ENCODE measurements at regions not wholly inside any gene's neighbourhood (a gene's known extent, or its start where the extent isn't known, plus 50 kb on each side); places are given as distances from the start of the nearest gene placed in this dataset.

DNA sequence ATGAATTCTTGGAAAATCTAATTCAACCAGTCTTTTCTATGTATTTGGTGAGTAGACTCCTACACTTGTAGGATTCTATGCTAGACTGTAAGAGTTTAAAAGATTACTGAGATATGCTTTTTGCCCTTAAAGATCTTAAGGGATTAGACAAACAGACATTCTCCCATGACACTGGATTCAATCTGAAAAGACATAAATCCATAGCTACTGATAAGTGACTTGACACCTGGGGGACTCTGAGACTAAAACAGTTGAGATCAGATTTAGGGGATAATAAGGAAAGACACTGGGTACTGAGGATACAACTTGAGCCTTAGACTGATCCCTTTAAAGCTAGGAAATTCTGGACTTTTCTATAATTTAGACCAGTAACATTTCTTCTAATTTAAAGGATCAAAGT lies 1233.4 kb downstream of the XPNPEP1 start:
- H3K4me3 ChIP-seq (ENCODE audit: low read depth, low read length): no peak overlapping the region
- DNase-seq (ENCODE audit: low read depth): no peak
- TF ChIP-seq, protein P1, sequence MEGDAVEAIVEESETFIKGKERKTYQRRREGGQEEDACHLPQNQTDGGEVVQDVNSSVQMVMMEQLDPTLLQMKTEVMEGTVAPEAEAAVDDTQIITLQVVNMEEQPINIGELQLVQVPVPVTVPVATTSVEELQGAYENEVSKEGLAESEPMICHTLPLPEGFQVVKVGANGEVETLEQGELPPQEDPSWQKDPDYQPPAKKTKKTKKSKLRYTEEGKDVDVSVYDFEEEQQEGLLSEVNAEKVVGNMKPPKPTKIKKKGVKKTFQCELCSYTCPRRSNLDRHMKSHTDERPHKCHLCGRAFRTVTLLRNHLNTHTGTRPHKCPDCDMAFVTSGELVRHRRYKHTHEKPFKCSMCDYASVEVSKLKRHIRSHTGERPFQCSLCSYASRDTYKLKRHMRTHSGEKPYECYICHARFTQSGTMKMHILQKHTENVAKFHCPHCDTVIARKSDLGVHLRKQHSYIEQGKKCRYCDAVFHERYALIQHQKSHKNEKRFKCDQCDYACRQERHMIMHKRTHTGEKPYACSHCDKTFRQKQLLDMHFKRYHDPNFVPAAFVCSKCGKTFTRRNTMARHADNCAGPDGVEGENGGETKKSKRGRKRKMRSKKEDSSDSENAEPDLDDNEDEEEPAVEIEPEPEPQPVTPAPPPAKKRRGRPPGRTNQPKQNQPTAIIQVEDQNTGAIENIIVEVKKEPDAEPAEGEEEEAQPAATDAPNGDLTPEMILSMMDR (IDR thresholded peaks at IDR 0.05; ENCODE audit: insufficient read depth, low read depth, low read length): no peak

DNA sequence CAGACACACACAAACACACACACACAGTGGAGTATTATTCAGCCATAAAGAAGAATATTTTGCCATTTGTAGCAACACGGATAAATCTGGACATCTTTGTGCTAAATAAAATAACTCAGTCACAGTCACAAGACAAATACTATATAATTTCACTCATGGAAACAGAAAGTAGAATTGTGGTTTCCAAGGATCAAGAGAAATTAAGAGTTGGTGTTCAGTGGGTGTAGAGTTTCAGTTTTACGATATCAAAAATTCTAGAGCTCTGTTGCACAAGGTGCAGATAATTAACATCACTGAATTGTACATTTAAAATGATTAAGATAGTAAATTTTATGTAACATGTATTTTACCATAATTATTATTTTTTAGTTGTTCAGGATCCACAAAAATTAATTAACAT lies 1235.0 kb downstream of the XPNPEP1 start:
- no peak overlapping the region for H3K4me3 ChIP-seq (ENCODE audit: low read depth, low read length)
- TF ChIP-seq, protein P1 (IDR thresholded peaks at IDR 0.05; ENCODE audit: insufficient read depth, low read depth, low read length): no peak
- DNase-seq (ENCODE audit: low read depth): no peak

DNA sequence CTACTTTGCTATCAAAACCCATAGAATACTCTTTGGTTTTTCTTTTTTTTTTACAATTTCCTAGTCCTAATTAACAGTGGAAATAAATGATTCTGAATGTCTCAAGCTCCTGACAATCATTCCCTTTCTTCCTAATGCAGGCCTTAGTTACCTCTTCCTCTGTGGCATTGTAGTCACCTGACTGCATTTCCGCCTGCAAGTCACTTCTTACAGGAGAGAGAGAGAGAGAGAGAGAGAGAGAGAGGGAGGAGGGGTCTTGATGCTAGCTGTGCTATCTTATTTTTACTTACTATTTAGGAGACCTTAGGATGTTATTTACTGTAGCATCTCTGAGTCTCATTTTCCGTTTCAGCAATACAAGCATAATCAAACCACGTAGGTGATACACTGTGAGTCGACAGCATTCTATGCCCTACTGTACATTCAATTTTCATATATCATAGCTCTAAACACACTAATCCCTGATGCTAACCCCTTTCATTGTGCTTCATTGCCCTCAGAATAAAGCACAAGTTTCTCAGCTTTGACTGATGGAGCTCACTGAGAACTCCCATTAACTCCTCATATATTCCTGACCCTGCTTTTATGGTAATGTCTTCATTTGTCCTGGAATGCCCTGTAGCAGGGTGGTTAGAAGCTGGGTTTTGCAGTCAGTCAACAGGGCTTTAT lies 1237.3 kb downstream of the XPNPEP1 start:
- no peak overlapping the region for H3K4me3 ChIP-seq (ENCODE audit: low read depth, low read length)
- TF ChIP-seq, protein P1 (IDR thresholded peaks at IDR 0.05; ENCODE audit: insufficient read depth, low read depth, low read length): no peak
- no peak for DNase-seq (ENCODE audit: low read depth)

DNA sequence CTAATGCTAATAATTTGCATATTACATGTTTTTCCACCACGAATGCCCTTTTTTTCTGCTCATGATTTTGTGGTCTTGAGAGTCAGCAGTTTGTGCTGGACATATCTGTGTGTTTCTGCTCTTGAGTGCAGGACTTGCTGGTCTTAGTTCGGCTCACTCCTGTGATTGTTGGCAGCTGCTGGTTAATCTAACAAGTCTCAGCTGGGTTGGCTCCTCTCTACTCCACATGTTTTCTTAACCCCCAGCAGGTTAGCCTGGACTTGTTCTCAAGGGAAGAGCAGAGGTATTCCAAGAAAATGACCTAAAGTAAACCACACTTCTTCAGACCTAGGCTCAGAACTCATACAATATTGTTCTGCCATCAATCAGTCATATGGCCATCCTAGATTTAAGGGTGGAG lies 1238.9 kb downstream of the XPNPEP1 start:
- peak; percentile 1 for DNase-seq (ENCODE audit: low read depth)
- TF ChIP-seq, protein P1 (IDR thresholded peaks at IDR 0.05; ENCODE audit: insufficient read depth, low read depth, low read length): no peak
- no peak overlapping the region for H3K4me3 ChIP-seq (ENCODE audit: low read depth, low read length)

DNA sequence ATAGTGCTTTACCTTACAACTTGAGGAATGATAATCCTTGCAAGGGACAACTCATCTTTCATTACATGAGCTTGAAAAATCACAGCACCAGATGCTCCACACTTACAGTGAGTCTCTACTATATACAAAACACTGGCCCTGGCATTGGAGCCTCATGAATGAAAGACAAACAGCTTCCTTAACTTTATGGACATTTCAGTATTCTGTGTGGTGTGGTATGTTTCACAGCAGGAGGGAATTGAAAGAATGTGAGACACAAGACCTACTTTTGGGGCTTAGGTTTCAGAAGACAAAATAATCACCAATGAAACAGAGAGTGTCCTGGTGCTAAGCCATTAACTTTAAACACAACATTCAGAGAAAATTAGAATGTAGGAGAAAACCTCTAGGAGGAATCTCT lies 1249.6 kb downstream of the XPNPEP1 start:
- no peak overlapping the region for H3K4me3 ChIP-seq (ENCODE audit: low read depth, low read length)
- no peak for DNase-seq (ENCODE audit: low read depth)
- TF ChIP-seq, protein P1 (IDR thresholded peaks at IDR 0.05; ENCODE audit: insufficient read depth, low read depth, low read length): no peak

GRCh38 chr10:108663587-108663986 lies 1259.7 kb downstream of the XPNPEP1 start:
- no peak for DNase-seq (ENCODE audit: low read depth)
- TF ChIP-seq, protein P1 (IDR thresholded peaks at IDR 0.05; ENCODE audit: insufficient read depth, low read depth, low read length): no peak
- no peak overlapping the region for H3K4me3 ChIP-seq (ENCODE audit: low read depth, low read length)

GRCh38 chr10:108662975-108663374 lies 1260.3 kb downstream of the XPNPEP1 start:
- TF ChIP-seq, protein P1 (IDR thresholded peaks at IDR 0.05; ENCODE audit: insufficient read depth, low read depth, low read length): no peak
- H3K4me3 ChIP-seq (ENCODE audit: low read depth, low read length): no peak overlapping the region
- no peak for DNase-seq (ENCODE audit: low read depth)

Measured in fibroblast of villous mesenchyme (primary cell).